ENCODE measurements at regions not wholly inside any gene's neighbourhood (a gene's known extent, or its start where the extent isn't known, plus 50 kb on each side); places are given as distances from the start of the nearest gene placed in this dataset.

DNA sequence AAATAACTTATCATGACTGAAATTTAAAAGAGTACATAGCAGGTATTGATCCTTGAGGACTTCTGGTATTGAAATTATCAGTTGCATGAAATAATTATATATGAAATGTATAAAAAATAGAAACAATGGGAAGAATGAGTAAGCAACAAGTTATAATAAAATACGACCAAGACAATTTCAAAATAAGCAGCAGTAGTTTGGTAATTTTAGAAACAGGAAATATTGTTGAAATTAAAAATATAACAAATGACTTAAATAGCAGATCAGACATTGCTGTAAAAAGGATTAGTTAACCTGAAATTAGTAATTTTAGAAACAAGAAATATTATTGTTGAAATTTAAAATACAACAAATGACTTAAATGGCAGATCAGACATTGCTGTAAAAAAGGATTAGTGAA, 152.3 kb downstream of the BTC start:
- no peak for DNase-seq (ENCODE audit: low read depth)

- DNase-seq (ENCODE audit: low read depth): no peak
Observed at GRCh38 chr4:74649193-74649592, 145.1 kb downstream of the BTC start.

GRCh38 chr4:74651198-74651597, 143.1 kb downstream of the BTC start:
- no peak for DNase-seq (ENCODE audit: low read depth)

- DNase-seq (ENCODE audit: low read depth): no peak
Observed at GRCh38 chr4:74653331-74654229, 140.7 kb downstream of the BTC start.

DNA sequence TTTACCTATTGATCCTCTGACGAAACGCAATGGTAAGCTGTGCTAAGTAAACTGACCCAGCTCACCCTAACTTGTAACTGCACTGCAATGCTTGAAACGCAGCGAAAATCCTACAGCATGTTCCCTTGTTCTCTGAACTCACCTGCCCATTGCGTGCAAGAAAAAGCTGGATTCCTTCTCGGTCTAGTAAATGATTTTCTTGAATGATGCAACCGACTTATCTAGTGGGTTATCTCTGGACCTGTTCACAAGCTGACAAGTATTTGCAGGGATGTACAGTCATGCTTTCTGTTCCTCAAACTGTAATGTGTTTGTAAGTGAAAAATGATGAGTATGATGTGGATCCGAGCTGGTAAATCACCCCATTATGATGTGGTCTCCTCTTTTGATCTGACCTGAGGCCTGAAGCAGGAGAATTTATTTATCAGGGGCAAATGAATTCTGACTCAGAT, 140.1 kb downstream of the BTC start:
- DNase-seq (ENCODE audit: low read depth): no peak

DNA sequence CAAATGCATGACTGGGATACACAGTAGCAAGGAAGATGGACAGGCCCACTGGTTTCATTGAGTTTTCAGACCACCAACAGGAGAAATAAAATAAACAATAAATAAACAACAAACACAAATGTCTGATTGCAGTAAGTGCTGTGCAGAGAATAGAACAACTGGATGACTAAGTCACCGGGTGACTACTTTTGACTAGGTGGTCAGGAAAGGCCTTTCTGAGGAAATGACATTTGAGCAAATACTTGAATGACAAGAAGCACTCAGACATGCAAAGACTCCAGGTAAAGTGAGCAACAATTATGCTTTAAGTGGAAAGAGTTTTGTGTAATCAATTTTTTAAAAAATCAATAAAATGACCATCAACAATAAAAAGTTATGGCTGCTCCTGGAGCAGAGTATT, 137.7 kb downstream of the BTC start:
- no peak for DNase-seq (ENCODE audit: low read depth)

GRCh38 chr4:74658116-74658515, 136.2 kb downstream of the BTC start:
- DNase-seq (ENCODE audit: low read depth): no peak

GRCh38 chr4:74659576-74660411, 134.5 kb downstream of the BTC start:
- no peak for DNase-seq (ENCODE audit: low read depth)

DNA sequence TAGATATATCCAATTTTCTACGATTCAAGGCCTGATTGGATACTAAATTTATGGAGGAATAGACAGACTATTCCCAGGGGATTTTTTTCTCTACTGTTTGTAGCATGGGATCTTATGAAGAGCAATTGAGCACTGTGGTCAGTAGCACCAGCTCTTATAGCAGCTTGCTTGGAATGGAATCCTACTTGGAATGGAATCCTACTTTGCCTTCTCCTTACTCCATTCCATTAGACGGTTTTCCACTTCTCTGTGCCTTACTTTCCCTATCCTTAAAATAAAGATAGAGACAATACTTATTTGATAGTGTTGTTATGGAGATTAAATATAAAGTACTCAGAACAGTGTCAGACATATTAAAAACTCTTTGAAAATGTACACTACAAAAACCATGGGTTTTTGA, 133.5 kb downstream of the BTC start:
- DNase-seq (ENCODE audit: low read depth): no peak

DNA sequence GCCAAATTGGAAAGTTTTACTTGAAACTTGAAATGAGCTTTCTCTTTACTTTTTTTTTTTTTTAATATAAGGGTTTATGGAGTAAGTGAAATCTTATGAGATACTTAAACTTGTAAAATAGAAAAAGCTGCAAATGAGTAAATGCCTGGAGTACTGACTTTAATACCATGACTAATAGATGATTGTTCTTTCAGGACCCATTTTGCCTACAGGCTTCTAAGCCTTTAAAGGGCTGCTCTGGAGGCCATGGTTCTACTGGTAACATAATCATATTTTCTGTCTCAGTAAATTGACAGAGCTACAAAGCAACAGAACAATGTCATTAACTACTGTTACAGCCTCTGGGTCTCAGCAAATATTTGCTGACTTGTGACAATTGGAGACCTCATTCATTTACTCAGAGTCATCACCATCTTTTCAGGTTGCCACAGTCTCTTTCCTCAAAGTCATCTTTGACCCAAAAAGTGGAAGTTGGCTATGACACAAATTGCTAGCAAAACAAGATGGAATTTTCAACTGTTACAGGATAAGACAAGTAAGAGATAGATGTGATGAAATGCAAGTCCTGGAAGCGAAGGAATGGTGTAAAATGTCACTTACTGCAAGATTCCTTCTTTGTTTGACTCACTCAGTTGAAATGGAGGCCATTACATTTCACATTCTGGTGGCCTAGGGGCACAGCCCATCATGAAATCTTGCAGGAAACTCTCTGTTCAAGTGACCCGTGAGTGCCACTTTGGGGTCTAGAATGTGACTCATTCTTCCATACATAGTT, 132.7 kb downstream of the BTC start:
- DNase-seq (ENCODE audit: low read depth): no peak

DNA sequence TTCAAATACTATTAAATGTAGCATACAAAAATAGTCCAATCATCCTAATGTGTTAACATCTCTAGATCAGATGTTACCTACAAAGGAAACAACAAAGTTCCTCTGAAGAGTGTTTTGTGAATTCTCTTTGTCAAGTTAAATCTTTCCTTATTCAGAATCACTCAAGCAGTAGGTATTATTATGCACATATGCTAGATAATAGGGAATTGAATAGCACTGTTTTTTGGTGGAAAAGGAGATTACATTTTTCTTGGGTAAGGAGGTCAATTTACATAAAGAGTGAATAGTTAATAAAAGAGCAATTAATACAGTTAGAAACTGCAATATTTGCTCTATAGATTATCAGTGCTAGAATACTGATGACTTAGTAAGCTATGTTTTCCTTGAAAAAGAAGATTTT, 130.7 kb downstream of the BTC start:
- no peak for DNase-seq (ENCODE audit: low read depth)

GRCh38 chr4:74665346-74665745, 129.0 kb downstream of the BTC start:
- DNase-seq (ENCODE audit: low read depth): no peak

- DNase-seq (ENCODE audit: low read depth): no peak
Observed at GRCh38 chr4:74665876-74666275, 128.4 kb downstream of the BTC start.

DNA sequence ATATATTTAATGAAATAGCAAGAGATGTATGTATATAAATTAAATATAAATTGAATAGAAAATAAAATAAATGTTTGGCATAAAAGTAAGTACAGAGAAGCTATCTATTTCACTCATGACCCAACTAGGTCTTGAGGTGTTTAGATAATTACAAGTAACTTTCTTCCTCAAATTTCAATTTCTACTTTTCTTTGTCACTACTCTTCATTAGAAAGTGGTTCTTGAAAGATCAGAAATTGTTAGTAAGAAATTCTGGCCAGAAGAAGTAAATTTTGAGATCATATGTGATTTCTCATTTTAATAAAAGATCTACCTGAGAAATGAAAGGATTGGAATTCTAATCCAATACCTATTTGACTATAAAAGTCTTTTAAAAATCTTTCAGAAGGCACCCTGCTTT, 126.9 kb downstream of the BTC start:
- no peak for DNase-seq (ENCODE audit: low read depth)

DNA sequence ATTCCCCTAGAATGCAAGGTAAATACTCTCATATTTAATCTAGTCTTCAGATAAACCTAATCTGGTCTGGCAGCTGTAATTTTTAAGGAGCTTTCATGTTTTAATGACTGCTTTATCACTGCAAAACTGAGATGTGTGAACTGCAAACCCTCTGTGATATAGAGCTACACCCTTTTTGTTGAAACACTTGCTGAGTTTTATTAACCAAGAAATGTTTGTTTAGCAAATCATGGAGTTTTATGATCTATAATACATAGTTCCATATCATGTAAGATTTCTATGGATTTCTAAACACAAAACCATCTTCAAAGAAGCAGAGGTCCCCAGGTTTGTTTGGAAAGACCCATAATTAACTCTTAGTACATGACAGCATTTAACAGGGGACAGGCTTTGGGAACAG, 126.4 kb downstream of the BTC start:
- DNase-seq (ENCODE audit: low read depth): no peak

DNA sequence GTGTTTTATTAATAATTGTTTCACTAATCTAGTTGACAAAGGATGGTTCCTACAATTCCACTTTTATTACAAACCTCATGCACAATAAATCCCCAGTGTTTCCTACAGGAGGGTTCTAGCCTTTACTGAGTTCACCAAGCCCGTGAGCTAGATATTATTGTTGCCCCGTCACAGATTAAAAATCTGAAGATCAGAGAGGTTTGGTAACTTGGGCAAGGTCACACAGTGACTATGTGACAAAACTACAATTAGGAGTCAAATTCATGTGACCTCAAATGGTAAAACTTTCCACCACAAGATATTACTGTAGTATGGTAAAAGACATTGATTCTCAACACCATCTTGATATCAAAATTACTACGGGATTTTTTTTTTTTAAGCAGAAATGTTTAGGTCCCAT, 124.6 kb downstream of the BTC start:
- DNase-seq (ENCODE audit: low read depth): no peak

DNA sequence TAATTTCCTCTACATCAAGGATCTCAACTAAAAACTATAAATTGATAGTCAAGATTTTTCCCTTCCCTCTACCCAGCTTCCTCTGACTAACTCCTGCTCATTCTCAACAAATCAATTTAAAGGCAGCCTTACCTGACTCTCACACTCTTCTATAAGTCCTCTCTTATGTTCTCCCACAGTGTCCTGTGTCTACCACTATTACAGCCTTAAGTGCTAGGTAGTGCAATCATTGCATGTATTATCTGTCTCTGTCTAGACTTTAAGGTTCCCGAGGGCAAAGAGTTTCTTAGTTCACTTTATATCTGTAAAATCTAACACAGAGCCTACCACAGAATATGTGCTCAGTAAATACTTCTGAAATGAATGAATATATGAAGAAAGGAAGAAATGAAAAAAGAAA, 123.7 kb downstream of the BTC start:
- no peak for DNase-seq (ENCODE audit: low read depth)

DNA sequence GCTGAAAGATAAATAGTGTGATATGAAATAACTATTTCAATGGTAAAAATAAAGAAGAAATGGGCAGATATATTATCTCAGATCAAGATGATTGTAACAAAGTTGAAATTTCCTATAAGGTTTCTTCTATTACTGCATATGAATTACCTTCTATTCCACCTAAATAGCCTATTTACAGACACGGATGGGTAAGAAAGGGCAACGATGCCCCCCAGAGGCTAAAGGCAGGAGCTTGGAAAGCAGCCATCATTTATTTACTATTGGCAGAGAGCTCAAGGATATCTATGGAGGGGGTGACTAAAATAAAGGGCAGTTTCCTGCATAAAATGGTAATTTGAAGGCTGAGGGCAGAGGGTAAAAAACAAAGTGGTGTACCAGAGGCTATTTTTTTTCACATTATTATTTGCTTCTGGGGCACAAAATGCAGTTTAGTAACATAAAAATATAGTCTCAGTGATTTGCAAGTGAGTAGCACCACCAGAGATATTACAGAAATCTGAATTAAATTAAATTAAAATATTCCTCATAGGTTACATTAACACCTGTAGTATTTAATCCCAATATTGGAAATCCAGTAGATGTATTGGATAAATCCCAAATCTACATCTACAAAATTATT, 123.1 kb downstream of the BTC start:
- DNase-seq (ENCODE audit: low read depth): no peak

GRCh38 chr4:74674750-74675149, 119.6 kb downstream of the BTC start:
- no peak for DNase-seq (ENCODE audit: low read depth)

- no peak for DNase-seq (ENCODE audit: low read depth)
Observed at GRCh38 chr4:74675673-74676279, 118.5 kb downstream of the BTC start.
